ENCODE measurements at regions not wholly inside any gene's neighbourhood (a gene's known extent, or its start where the extent isn't known, plus 50 kb on each side); places are given as distances from the start of the nearest gene placed in this dataset.
"Not testable (repeated sequence)": the region's sequence is repeated elsewhere in the genome, so short reads cannot be mapped to it uniquely, and the experiment has no call there.

DNA sequence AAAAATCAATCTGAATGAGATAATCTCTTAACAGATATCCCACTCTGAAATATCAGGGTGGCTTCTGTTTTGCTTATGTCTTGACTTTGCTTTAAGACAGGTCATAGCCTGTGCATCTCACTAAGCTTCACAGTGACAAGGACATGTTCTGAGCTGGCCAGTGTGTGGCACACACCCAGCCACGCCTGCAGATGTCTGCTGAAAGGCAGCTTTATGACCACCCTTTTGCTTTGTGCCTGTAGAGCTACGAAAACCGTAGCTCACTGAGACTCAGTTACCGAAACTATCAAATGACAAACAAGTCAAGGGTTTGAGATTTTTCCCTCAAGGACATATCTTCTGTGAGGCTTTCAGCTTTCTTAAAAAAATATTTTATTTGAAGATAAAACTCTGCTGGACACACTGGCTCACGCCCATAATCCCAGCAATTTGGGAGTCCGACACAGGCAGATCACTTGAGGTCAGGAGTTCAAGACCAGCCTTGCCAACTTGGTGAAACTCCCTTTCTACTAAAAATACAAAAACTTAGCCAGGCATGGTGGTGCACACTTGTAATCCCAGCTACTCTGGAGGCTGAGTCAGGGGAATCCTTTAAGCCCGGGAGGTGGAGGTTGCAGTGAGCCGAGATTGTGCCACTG lies 233.2 kb downstream of the SPATA31A1 start:
- 67% methylated on average over 8 of the region's 8 CpGs for WGBS (ENCODE audit: low lambda C conversion rate, missing lambda C conversion rate)
- Histone ChIP-seq H3K36me3 (replicated peaks; ENCODE audit: insufficient read depth, low read depth) (no peaks in the 10 kb centered on the region), H4K20me1 (ENCODE audit: insufficient read depth, poor library complexity, severe bottlenecking) (no peaks in the 10 kb centered on the region), H3K79me2 (no peaks in the 10 kb centered on the region), H3K4me3 (no peak overlapping the region), H3K27ac (no peak overlapping the region), H2AFZ (no peak overlapping the region), H3K4me1 (ENCODE audit: insufficient read depth) (no peaks in the 10 kb centered on the region), H3K9me2 (replicated peaks; ENCODE audit: insufficient read depth) (no peaks in the 10 kb centered on the region), H3K9me3 (ENCODE audit: low read depth) (no peaks in the 10 kb centered on the region), H3K27me3 (no peaks in the 10 kb centered on the region), H3K4me2 (no peak overlapping the region)
- TF ChIP-seq EZH2 (IDR thresholded peaks at IDR 0.05; ENCODE audit: borderline replicate concordance): no peak
- TF ChIP-seq EZH2phosphoT487 (IDR thresholded peaks at IDR 0.05; ENCODE audit: low read depth, severe bottlenecking, unreplicated experiment): no peak
- TF ChIP-seq, protein P1, sequence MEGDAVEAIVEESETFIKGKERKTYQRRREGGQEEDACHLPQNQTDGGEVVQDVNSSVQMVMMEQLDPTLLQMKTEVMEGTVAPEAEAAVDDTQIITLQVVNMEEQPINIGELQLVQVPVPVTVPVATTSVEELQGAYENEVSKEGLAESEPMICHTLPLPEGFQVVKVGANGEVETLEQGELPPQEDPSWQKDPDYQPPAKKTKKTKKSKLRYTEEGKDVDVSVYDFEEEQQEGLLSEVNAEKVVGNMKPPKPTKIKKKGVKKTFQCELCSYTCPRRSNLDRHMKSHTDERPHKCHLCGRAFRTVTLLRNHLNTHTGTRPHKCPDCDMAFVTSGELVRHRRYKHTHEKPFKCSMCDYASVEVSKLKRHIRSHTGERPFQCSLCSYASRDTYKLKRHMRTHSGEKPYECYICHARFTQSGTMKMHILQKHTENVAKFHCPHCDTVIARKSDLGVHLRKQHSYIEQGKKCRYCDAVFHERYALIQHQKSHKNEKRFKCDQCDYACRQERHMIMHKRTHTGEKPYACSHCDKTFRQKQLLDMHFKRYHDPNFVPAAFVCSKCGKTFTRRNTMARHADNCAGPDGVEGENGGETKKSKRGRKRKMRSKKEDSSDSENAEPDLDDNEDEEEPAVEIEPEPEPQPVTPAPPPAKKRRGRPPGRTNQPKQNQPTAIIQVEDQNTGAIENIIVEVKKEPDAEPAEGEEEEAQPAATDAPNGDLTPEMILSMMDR (IDR thresholded peaks at IDR 0.05; ENCODE audit: poor library complexity): no peak
- DNase-seq (ENCODE audit: low spot score): peak; percentile 5

DNA sequence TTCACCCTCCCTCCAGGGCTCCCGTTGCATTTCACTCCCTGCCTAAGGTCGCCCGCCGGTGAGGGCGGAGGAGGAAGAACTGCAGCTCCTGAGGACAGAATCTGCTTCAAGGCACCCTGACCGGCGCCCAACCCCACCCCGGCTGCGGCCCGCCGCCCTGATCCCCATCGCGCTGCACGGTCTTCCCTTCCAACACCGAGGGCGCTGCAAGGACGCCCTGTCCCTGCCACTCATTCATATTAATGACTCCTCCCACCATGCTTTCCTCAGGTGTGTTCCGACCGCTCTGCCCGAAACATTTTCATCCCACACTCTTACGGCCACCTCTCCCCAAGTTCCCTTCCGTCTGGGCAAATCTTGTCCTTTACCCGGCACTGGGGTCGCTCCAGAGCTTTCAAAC lies 248.6 kb downstream of the SPATA31A1 start:
- not testable (repeated sequence) for H3K4me2 ChIP-seq; H3K4me1 ChIP-seq (ENCODE audit: insufficient read depth); H2AFZ ChIP-seq; H3K27me3 ChIP-seq; H3K4me3 ChIP-seq; H3K27ac ChIP-seq; H3K9me2 ChIP-seq (replicated peaks; ENCODE audit: insufficient read depth); H3K79me2 ChIP-seq; DNase-seq (ENCODE audit: low spot score); H3K9me3 ChIP-seq (ENCODE audit: low read depth); H3K36me3 ChIP-seq (replicated peaks; ENCODE audit: insufficient read depth, low read depth); H4K20me1 ChIP-seq (ENCODE audit: insufficient read depth, poor library complexity, severe bottlenecking)
- 30% methylated on average over 2 of the region's 24 CpGs for WGBS (ENCODE audit: low lambda C conversion rate, missing lambda C conversion rate)

DNA sequence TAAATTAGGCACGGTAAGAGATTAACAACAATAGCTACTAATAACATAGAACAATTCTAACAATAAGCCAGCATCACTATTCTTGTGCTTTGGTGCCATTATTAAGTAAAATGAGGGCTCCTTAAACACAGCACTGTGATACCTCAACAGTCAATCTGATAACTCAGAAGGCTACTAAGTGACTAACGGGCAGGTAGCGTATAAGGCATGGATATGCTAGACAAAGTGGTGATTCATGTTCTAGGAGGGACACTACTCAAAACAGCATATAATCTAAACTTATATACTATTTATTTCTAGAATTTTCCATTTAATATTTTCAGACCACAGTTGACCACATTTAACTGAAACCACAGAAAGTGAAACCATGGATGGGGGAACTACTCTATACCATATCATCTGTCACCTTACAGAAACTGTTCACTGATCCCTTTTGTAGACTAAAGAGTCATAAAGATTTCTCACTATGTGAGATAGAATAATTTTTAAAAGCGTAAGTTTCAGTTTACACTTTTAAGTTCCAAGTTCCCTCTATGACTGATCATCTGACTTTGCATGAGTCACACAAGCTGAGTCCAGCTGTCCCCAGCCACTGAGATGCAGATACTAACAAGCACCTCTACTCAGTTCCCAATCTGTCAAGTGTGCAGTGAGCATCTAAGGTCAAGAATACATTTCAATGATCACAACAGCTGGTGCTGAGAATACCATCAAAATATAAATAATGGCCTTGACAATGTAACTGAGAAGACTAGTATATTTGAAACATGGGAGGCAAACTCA lies 256.2 kb downstream of the SPATA31A1 start:
- not testable (repeated sequence) for DNase-seq (ENCODE audit: low spot score); H3K27me3 ChIP-seq; H2AFZ ChIP-seq; H3K9me2 ChIP-seq (replicated peaks; ENCODE audit: insufficient read depth); H3K79me2 ChIP-seq; H3K36me3 ChIP-seq (replicated peaks; ENCODE audit: insufficient read depth, low read depth); H4K20me1 ChIP-seq (ENCODE audit: insufficient read depth, poor library complexity, severe bottlenecking); H3K9me3 ChIP-seq (ENCODE audit: low read depth); H3K4me1 ChIP-seq (ENCODE audit: insufficient read depth); H3K27ac ChIP-seq; H3K4me3 ChIP-seq; H3K4me2 ChIP-seq
- WGBS (ENCODE audit: low lambda C conversion rate, missing lambda C conversion rate): no CpG with 5 or more reads among the region's 4 CpGs

DNA sequence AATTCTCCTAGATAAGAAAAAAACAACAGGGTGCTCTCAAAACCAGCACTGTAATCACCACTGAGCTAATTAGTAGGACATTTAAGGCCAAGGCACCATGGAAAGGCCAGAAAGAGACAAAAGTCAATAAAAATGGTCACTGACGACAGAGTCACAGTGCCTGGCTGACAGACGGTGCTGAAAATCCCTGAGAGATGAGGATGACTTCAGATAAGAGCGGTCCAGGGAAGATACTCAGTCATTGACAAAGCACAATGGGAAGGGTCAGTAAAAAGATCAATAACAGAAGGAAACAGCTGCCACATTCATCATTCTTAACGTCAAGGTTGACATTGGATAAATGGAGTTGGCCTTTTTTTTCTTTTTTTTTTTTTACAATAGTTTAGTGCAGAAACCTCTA lies 261.0 kb downstream of the SPATA31A1 start:
- H3K4me3 ChIP-seq; H4K20me1 ChIP-seq (ENCODE audit: insufficient read depth, poor library complexity, severe bottlenecking); H3K4me1 ChIP-seq (ENCODE audit: insufficient read depth); H2AFZ ChIP-seq; DNase-seq (ENCODE audit: low spot score); H3K36me3 ChIP-seq (replicated peaks; ENCODE audit: insufficient read depth, low read depth); H3K4me2 ChIP-seq; H3K27ac ChIP-seq; H3K27me3 ChIP-seq; H3K9me2 ChIP-seq (replicated peaks; ENCODE audit: insufficient read depth); H3K79me2 ChIP-seq; H3K9me3 ChIP-seq (ENCODE audit: low read depth): not testable (repeated sequence)
- WGBS (ENCODE audit: low lambda C conversion rate, missing lambda C conversion rate): no CpG with 5 or more reads among the region's 4 CpGs

DNA sequence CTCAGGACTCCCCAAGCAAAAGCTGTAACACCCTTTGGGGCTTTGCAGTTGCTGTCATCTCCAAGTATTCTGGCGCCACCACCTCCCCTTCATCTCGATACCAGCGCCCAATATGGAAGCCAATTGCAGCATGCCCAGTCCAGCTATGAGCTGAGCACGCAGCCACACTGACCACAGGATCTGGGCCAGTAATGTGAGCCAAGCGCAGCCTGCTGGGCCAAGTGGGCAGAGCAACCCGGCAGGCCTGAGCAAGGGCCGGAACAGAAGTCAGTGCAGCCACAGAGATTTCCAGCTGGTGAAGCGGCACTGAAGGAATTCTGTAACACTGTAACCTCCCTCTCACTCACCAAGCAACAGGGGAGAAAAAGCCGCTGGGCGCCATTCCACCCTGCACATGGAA lies 268.6 kb downstream of the SPATA31A1 start:
- H3K4me2 ChIP-seq; H2AFZ ChIP-seq; H3K9me3 ChIP-seq (ENCODE audit: low read depth); H3K9me2 ChIP-seq (replicated peaks; ENCODE audit: insufficient read depth); DNase-seq (ENCODE audit: low spot score); H3K27me3 ChIP-seq; H4K20me1 ChIP-seq (ENCODE audit: insufficient read depth, poor library complexity, severe bottlenecking); H3K4me1 ChIP-seq (ENCODE audit: insufficient read depth); H3K4me3 ChIP-seq; H3K27ac ChIP-seq; H3K79me2 ChIP-seq; H3K36me3 ChIP-seq (replicated peaks; ENCODE audit: insufficient read depth, low read depth): not testable (repeated sequence)
- WGBS (ENCODE audit: low lambda C conversion rate, missing lambda C conversion rate): no CpG with 5 or more reads among the region's 10 CpGs

DNA sequence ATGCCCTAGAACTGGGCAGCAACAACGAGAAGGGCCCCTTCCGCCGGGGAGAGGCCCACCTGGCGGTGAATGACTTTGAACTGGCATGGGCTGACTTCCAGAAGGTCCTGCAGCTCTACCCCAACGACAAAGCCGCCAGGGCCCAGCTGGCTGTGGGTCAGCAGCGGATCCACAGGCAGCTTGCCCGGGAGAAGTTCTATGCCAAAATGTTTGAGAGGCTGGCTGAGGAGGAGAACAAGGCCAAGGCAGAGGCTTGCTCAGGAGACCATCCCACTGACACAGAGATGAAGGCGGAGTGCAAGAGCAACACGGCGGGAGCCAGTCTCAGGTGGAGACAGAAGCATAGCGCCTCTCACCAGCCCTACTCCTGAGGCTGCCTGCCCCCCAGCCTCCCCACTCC lies 276.6 kb downstream of the SPATA31A1 start:
- not testable (repeated sequence) for DNase-seq (ENCODE audit: low spot score)

DNA sequence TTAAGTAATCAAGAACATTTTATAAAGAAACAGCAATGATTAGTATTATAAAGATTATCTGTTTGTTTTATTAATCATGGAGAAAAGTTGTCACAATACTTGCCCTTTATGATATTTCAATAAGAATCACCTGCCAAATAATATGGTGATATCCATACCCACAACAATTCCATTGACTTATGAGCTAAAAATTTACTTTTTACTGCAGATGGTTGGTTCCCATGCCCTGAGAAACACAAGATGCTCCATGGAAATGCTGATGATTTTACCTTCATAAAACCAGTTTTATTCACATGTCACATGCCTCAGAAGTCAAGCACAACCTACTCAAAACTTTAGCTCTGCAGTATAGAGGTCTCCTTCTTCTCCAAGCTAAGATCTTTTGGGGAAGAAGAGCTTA lies 293.6 kb downstream of the SPATA31A1 start:
- H4K20me1 ChIP-seq (ENCODE audit: insufficient read depth, poor library complexity, severe bottlenecking); H3K79me2 ChIP-seq; H3K27me3 ChIP-seq; H3K27ac ChIP-seq; H3K36me3 ChIP-seq (replicated peaks; ENCODE audit: insufficient read depth, low read depth); DNase-seq (ENCODE audit: low spot score); H2AFZ ChIP-seq; H3K4me1 ChIP-seq (ENCODE audit: insufficient read depth); H3K9me2 ChIP-seq (replicated peaks; ENCODE audit: insufficient read depth); H3K9me3 ChIP-seq (ENCODE audit: low read depth); H3K4me2 ChIP-seq; H3K4me3 ChIP-seq: not testable (repeated sequence)

More for the DNA sequence above, 276.6 kb downstream of the SPATA31A1 start:
- H3K4me3 ChIP-seq; H3K79me2 ChIP-seq; H3K36me3 ChIP-seq (replicated peaks; ENCODE audit: insufficient read depth, low read depth); H4K20me1 ChIP-seq (ENCODE audit: insufficient read depth, poor library complexity, severe bottlenecking); H3K4me2 ChIP-seq; H3K27me3 ChIP-seq; H3K9me2 ChIP-seq (replicated peaks; ENCODE audit: insufficient read depth); H3K4me1 ChIP-seq (ENCODE audit: insufficient read depth); H2AFZ ChIP-seq; H3K9me3 ChIP-seq (ENCODE audit: low read depth); H3K27ac ChIP-seq: not testable (repeated sequence)
- 98% methylated on average over 5 of the region's 12 CpGs for WGBS (ENCODE audit: low lambda C conversion rate, missing lambda C conversion rate)
